ENCODE measurements at regions not wholly inside any gene's neighbourhood (a gene's known extent, or its start where the extent isn't known, plus 50 kb on each side); places are given as distances from the start of the nearest gene placed in this dataset.

DNA sequence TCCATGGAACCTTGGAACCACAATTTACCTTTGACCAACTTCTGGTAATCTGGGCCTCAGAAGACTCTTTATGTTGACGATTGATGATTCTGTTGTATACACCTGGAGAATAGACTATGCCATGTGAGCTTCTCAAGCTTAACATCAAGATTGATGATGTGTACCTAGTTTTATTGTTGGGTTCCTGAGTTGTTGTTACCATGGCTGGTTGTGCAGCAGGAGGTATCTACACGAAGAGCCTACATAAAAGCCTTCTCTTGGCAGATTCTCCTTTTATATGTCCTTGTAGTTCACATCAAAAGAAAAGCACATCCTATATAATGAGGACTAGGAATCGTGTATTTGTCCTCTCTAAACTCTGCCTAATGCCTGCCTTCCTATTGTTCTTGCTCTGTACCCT is 272.0 kb downstream of the DTHD1 start:
- H3K4me1 Mint-ChIP-seq (ENCODE audit: low read depth, unreplicated experiment): no peaks in the 10 kb centered on the region
- no peaks in the 10 kb centered on the region for H3K36me3 Mint-ChIP-seq (ENCODE audit: insufficient read depth, unreplicated experiment)
- no peaks in the 10 kb centered on the region for H3K4me1 ChIP-seq
- H3K4me3 Mint-ChIP-seq (ENCODE audit: unreplicated experiment): no peak overlapping the region
- peaks cover 2% of the 10 kb centered on the region for H3K27me3 Mint-ChIP-seq (ENCODE audit: insufficient read depth, unreplicated experiment)
- no peak for DNase-seq
- no peak overlapping the region for H3K4me3 ChIP-seq (ENCODE audit: low read depth, low read length)
- ChIA-PET POLR2A (no interaction called here), CTCF (no interaction called here)
- intact Hi-C loops (cut with micrococcal nuclease; ENCODE audit: unreplicated experiment): no loop called here
- H3K27me3 ChIP-seq (replicated peaks; ENCODE audit: control insufficient read depth, insufficient read depth, low read length): no peaks in the 10 kb centered on the region
- BruUV-seq (replicated peaks): no TSS peak
- H3K27ac Mint-ChIP-seq (ENCODE audit: unreplicated experiment): no peak overlapping the region
- no peaks in the 10 kb centered on the region for H3K9me3 ChIP-seq
- no peaks in the 10 kb centered on the region for H3K9me3 Mint-ChIP-seq (ENCODE audit: unreplicated experiment)
- TF ChIP-seq, protein P1, sequence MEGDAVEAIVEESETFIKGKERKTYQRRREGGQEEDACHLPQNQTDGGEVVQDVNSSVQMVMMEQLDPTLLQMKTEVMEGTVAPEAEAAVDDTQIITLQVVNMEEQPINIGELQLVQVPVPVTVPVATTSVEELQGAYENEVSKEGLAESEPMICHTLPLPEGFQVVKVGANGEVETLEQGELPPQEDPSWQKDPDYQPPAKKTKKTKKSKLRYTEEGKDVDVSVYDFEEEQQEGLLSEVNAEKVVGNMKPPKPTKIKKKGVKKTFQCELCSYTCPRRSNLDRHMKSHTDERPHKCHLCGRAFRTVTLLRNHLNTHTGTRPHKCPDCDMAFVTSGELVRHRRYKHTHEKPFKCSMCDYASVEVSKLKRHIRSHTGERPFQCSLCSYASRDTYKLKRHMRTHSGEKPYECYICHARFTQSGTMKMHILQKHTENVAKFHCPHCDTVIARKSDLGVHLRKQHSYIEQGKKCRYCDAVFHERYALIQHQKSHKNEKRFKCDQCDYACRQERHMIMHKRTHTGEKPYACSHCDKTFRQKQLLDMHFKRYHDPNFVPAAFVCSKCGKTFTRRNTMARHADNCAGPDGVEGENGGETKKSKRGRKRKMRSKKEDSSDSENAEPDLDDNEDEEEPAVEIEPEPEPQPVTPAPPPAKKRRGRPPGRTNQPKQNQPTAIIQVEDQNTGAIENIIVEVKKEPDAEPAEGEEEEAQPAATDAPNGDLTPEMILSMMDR (IDR thresholded peaks at IDR 0.05; ENCODE audit: insufficient read depth in 1 of 2, low read depth in 1 of 2, low read length in 1 of 2, severe bottlenecking in 1 of 2, unreplicated experiment in 1 of 2): no peak
- no peaks in the 10 kb centered on the region for H3K36me3 ChIP-seq (ENCODE audit: control insufficient read depth, insufficient read depth, low read length)

DNA sequence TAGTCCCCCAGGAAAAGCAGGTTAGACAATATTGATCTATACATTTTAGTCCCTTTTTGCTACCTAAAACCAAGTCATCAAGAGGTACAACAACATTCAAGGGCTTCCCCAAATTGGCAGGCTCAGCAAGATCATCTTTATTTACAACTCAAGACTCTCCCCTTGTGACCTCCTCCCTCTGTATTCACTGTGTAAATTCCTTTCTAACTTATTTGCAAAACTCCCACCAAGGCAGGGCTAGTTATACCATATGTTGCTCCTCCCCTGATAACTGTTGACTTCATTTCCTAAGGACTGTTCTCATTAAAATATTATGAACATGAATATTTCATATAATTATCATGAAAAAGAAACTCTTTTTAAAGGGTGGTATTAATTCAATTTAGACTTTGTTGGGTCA is 275.6 kb downstream of the DTHD1 start:
- ChIA-PET POLR2A (no interaction called here), CTCF (no interaction called here)
- no peaks in the 10 kb centered on the region for H3K27me3 ChIP-seq (replicated peaks; ENCODE audit: control insufficient read depth, insufficient read depth, low read length)
- TF ChIP-seq, protein P1 (IDR thresholded peaks at IDR 0.05; ENCODE audit: insufficient read depth in 1 of 2, low read depth in 1 of 2, low read length in 1 of 2, severe bottlenecking in 1 of 2, unreplicated experiment in 1 of 2): no peak
- intact Hi-C loops (cut with micrococcal nuclease; ENCODE audit: unreplicated experiment): no loop called here
- Mint-ChIP-seq H3K36me3 (ENCODE audit: insufficient read depth, unreplicated experiment) (no peaks in the 10 kb centered on the region), H3K27ac (ENCODE audit: unreplicated experiment) (no peak overlapping the region), H3K27me3 (ENCODE audit: insufficient read depth, unreplicated experiment) (peaks cover 2% of the 10 kb centered on the region), H3K4me3 (ENCODE audit: unreplicated experiment) (no peak overlapping the region), H3K4me1 (ENCODE audit: low read depth, unreplicated experiment) (no peaks in the 10 kb centered on the region), H3K9me3 (ENCODE audit: unreplicated experiment) (no peaks in the 10 kb centered on the region)
- H3K9me3 ChIP-seq: no peaks in the 10 kb centered on the region
- no peak overlapping the region for H3K4me3 ChIP-seq (ENCODE audit: low read depth, low read length)
- H3K4me1 ChIP-seq: no peaks in the 10 kb centered on the region
- no peak for DNase-seq
- no peaks in the 10 kb centered on the region for H3K36me3 ChIP-seq (ENCODE audit: control insufficient read depth, insufficient read depth, low read length)
- BruUV-seq (replicated peaks): no TSS peak

DNA sequence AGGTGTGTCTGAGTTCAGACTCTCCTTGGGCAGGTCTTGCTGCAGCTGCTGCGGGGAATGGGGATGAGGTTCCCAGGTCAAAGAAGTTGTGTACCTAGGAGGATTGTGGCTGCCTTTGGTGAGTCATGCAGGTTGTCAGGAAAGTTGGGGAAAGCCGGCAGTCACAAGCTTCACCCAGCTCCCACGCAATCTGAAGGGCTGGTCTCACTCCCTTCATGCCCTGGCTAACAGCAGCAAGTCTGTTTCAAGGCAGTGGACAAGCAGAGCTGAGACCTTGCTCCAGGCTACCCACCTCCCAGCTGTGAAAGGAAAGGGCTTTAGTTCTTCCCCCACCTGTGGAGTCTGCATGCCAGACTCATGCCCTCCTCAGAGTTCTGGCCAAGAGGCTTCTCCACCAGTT is 287.2 kb downstream of the DTHD1 start:
- H3K9me3 ChIP-seq: no peaks in the 10 kb centered on the region
- no peak overlapping the region for H3K4me3 Mint-ChIP-seq (ENCODE audit: unreplicated experiment)
- H3K36me3 Mint-ChIP-seq (ENCODE audit: insufficient read depth, unreplicated experiment): no peaks in the 10 kb centered on the region
- H3K9me3 Mint-ChIP-seq (ENCODE audit: unreplicated experiment): no peaks in the 10 kb centered on the region
- H3K36me3 ChIP-seq (ENCODE audit: control insufficient read depth, insufficient read depth, low read length): no peaks in the 10 kb centered on the region
- POLR2A ChIA-PET: no interaction called here
- H3K27ac Mint-ChIP-seq (ENCODE audit: unreplicated experiment): no peak overlapping the region
- no TSS peak for BruUV-seq (replicated peaks)
- no peak for DNase-seq
- H3K27me3 Mint-ChIP-seq (ENCODE audit: insufficient read depth, unreplicated experiment): peaks cover 10% of the 10 kb centered on the region
- H3K4me1 Mint-ChIP-seq (ENCODE audit: low read depth, unreplicated experiment): no peaks in the 10 kb centered on the region
- no peaks in the 10 kb centered on the region for H3K4me1 ChIP-seq
- CTCF ChIA-PET: no interaction called here
- intact Hi-C loops (cut with micrococcal nuclease; ENCODE audit: unreplicated experiment): no loop called here
- H3K27me3 ChIP-seq (replicated peaks; ENCODE audit: control insufficient read depth, insufficient read depth, low read length): no peaks in the 10 kb centered on the region
- no peak overlapping the region for H3K4me3 ChIP-seq (ENCODE audit: low read depth, low read length)
- TF ChIP-seq, protein P1 (IDR thresholded peaks at IDR 0.05; ENCODE audit: insufficient read depth in 1 of 2, low read depth in 1 of 2, low read length in 1 of 2, severe bottlenecking in 1 of 2, unreplicated experiment in 1 of 2): no peak

Data from Caco-2 (cell line).